Gastrocnemius medialis (tissue), 4 donors: ENCODE measurements at regions not wholly inside any gene's neighbourhood (a gene's known extent, or its start where the extent isn't known, plus 50 kb on each side); places are given as distances from the start of the nearest gene placed in this dataset.

Experiments
- POLR2A ChIP-seq, 2 donors: fragments of 450-650 bp; IDR thresholded peaks; one replicate each; pipeline ENCODE4 v1.6.1; 2017; ENCODE audit warnings: antibody characterized with exemption in 2 of 2, mild to moderate bottlenecking in 2 of 2, moderate library complexity in 2 of 2
- TF ChIP-seq, protein P1 (sequence below), 5 experiments: fragments of 450-650 bp in 3 of 5; fragments of 200-600 bp in 2 of 5; sonication (generic) in 2 of 5; IDR thresholded peaks in 4 of 5; conservative IDR thresholded peaks in 1 of 5; 1 replicate in 4 of 5; 2 replicates in 1 of 5; pipeline ENCODE4 v1.5.1; 2016 to 2019; ENCODE audit warnings: antibody characterized with exemption in 5 of 5, mild to moderate bottlenecking in 3 of 5, moderate library complexity in 3 of 5

DNA sequence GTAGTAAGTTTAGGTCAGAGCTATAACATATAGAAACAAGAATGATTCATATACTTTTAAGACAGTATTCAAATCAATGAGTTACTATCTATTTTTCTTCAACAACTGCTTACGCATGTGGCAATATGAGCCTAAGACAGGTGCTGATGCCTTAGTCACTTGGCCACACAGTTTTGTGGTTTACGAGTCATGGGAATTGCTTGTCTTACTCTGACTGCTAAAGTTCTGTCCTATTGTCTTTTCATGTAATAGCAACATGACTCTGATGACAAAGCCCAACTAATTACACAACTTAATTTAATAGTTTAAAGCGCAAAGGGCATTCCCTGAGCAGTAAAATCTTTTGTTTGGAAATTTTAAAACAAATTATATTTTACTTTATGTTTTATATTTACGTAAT, 159.3 kb upstream of the CENPW start:
- TF ChIP-seq, protein P1, sequence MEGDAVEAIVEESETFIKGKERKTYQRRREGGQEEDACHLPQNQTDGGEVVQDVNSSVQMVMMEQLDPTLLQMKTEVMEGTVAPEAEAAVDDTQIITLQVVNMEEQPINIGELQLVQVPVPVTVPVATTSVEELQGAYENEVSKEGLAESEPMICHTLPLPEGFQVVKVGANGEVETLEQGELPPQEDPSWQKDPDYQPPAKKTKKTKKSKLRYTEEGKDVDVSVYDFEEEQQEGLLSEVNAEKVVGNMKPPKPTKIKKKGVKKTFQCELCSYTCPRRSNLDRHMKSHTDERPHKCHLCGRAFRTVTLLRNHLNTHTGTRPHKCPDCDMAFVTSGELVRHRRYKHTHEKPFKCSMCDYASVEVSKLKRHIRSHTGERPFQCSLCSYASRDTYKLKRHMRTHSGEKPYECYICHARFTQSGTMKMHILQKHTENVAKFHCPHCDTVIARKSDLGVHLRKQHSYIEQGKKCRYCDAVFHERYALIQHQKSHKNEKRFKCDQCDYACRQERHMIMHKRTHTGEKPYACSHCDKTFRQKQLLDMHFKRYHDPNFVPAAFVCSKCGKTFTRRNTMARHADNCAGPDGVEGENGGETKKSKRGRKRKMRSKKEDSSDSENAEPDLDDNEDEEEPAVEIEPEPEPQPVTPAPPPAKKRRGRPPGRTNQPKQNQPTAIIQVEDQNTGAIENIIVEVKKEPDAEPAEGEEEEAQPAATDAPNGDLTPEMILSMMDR (IDR thresholded peaks at IDR 0.05 in 4 of 5, conservative IDR thresholded peaks at IDR 0.05 in 1 of 5) = no peak
- TF ChIP-seq POLR2A (IDR thresholded peaks at IDR 0.05) = no peak
